ENCODE measurements at regions not wholly inside any gene's neighbourhood (a gene's known extent, or its start where the extent isn't known, plus 50 kb on each side); places are given as distances from the start of the nearest gene placed in this dataset.

- Mint-ChIP-seq H3K27ac (no peak overlapping the region), H3K9me3 (no peaks in the 10 kb centered on the region), H3K27me3 (no peaks in the 10 kb centered on the region), H3K4me1 (ENCODE audit: low read depth) (no peaks in the 10 kb centered on the region), H3K4me3 (no peak overlapping the region), H3K36me3 (ENCODE audit: low read depth) (no peaks in the 10 kb centered on the region)
- POLR2A ChIA-PET, result no interaction called here
- no peaks in the 10 kb centered on the region for H3K36me3 ChIP-seq (ENCODE audit: insufficient read depth, low read length)
- no peak for ATAC-seq (ENCODE audit: poor library complexity)
- H3K27ac ChIP-seq (ENCODE audit: low read depth in 1 of 2, low read length in 2 of 2), result no peak overlapping the region
- TF ChIP-seq CTCF (IDR thresholded peaks at IDR 0.05), result no peak
- H3K27me3 ChIP-seq (ENCODE audit: control insufficient read depth in 1 of 2, insufficient read depth in 2 of 2, low read length in 2 of 2), result no peaks in the 10 kb centered on the region
- CTCF ChIA-PET, result no interaction called here
- H3K4me1 ChIP-seq (ENCODE audit: insufficient read depth, low read length), result no peaks in the 10 kb centered on the region
- H3K4me3 ChIP-seq (ENCODE audit: low read length), result no peak overlapping the region
- intact Hi-C loops (cut with DNase I, micrococcal nuclease), result no loop called here
- DNase-seq, result no peak
- H3K9me3 ChIP-seq (ENCODE audit: control insufficient read depth in 1 of 2, insufficient read depth in 1 of 2, low read length in 2 of 2), result no peaks in the 10 kb centered on the region
Observed at GRCh38 chr4:155592938-155593297, 73.7 kb upstream of the GUCY1A1 start.

- Histone ChIP-seq H3K36me3 (ENCODE audit: insufficient read depth, low read length) (no peaks in the 10 kb centered on the region), H3K9me3 (ENCODE audit: control insufficient read depth in 1 of 2, insufficient read depth in 1 of 2, low read length in 2 of 2) (no peaks in the 10 kb centered on the region), H3K27ac (ENCODE audit: low read depth in 1 of 2, low read length in 2 of 2) (no peak overlapping the region), H3K4me3 (ENCODE audit: low read length) (no peak overlapping the region), H3K4me1 (ENCODE audit: insufficient read depth, low read length) (no peaks in the 10 kb centered on the region), H3K27me3 (ENCODE audit: control insufficient read depth in 1 of 2, insufficient read depth in 2 of 2, low read length in 2 of 2) (no peaks in the 10 kb centered on the region)
- DNase-seq (no peak), ATAC-seq (ENCODE audit: poor library complexity) (no peak)
- intact Hi-C loops (cut with DNase I, micrococcal nuclease), result no loop called here
- POLR2A ChIA-PET, result no interaction called here
- no peak for TF ChIP-seq CTCF (IDR thresholded peaks at IDR 0.05)
- Mint-ChIP-seq H3K27me3 (no peaks in the 10 kb centered on the region), H3K4me3 (no peak overlapping the region), H3K36me3 (ENCODE audit: low read depth) (no peaks in the 10 kb centered on the region), H3K4me1 (ENCODE audit: low read depth) (no peaks in the 10 kb centered on the region), H3K27ac (no peak overlapping the region), H3K9me3 (no peaks in the 10 kb centered on the region)
- CTCF ChIA-PET, result no interaction called here
Observed at GRCh38 chr4:155592179-155592937, 74.3 kb upstream of the GUCY1A1 start.

GRCh38 chr4:155591738-155592143 lies 74.9 kb upstream of the GUCY1A1 start:
- no peaks in the 10 kb centered on the region for H3K4me1 ChIP-seq (ENCODE audit: insufficient read depth, low read length)
- H3K9me3 Mint-ChIP-seq, result no peaks in the 10 kb centered on the region
- no peak overlapping the region for H3K4me3 Mint-ChIP-seq
- intact Hi-C loops (cut with DNase I, micrococcal nuclease), result no loop called here
- no peak overlapping the region for H3K27ac Mint-ChIP-seq
- no peaks in the 10 kb centered on the region for H3K36me3 ChIP-seq (ENCODE audit: insufficient read depth, low read length)
- DNase-seq (no peak), ATAC-seq (ENCODE audit: poor library complexity) (no peak)
- TF ChIP-seq CTCF (IDR thresholded peaks at IDR 0.05), result no peak
- no peaks in the 10 kb centered on the region for H3K4me1 Mint-ChIP-seq (ENCODE audit: low read depth)
- CTCF ChIA-PET, result no interaction called here
- no peak overlapping the region for H3K4me3 ChIP-seq (ENCODE audit: low read length)
- H3K27me3 Mint-ChIP-seq, result no peaks in the 10 kb centered on the region
- no peaks in the 10 kb centered on the region for H3K27me3 ChIP-seq (ENCODE audit: control insufficient read depth in 1 of 2, insufficient read depth in 2 of 2, low read length in 2 of 2)
- no peak overlapping the region for H3K27ac ChIP-seq (ENCODE audit: low read depth in 1 of 2, low read length in 2 of 2)
- POLR2A ChIA-PET, result no interaction called here
- no peaks in the 10 kb centered on the region for H3K36me3 Mint-ChIP-seq (ENCODE audit: low read depth)
- no peaks in the 10 kb centered on the region for H3K9me3 ChIP-seq (ENCODE audit: control insufficient read depth in 1 of 2, insufficient read depth in 1 of 2, low read length in 2 of 2)

All from CD4-positive, alpha-beta T cell (primary cell).